T-helper 2 cell treated with Interferon-gamma antibody and Interleukin-4, amounts not matched to agents 5 μg/mL and 100 μg/mL, for 36 hours (primary cell): ENCODE measurements at regions not wholly inside any gene's neighbourhood (a gene's known extent, or its start where the extent isn't known, plus 50 kb on each side); places are given as distances from the start of the nearest gene placed in this dataset.

Experiments used
- DNase-seq: peaks from one replicate; pipeline ENCODE4 v3.0.0; 2021; ENCODE audit warnings: low spot score
- H3K27ac Mint-ChIP-seq: one replicate; pipeline ENCODE4 v1.8.0; 2021; ENCODE audit warnings: mild to moderate bottlenecking, mixed read lengths
- H3K27me3 Mint-ChIP-seq: one replicate; pipeline ENCODE4 v1.8.0; 2021; ENCODE audit warnings: low read depth, mixed read lengths
- H3K36me3 Mint-ChIP-seq: one replicate; pipeline ENCODE4 v1.8.0; 2021; ENCODE audit warnings: low read depth, mixed read lengths
- H3K4me1 Mint-ChIP-seq: one replicate; pipeline ENCODE4 v1.8.0; 2021; ENCODE audit warnings: low read depth, mixed read lengths
- H3K4me3 Mint-ChIP-seq: one replicate; pipeline ENCODE4 v1.8.0; 2022; ENCODE audit warnings: mild to moderate bottlenecking, moderate library complexity, mixed read lengths
- H3K9me3 Mint-ChIP-seq: one replicate; pipeline ENCODE4 v1.8.0; 2021; ENCODE audit warnings: mixed read lengths

GRCh38 chr15:92705764-92706163 lies 50.2 kb upstream of the FAM174B start:
- H3K9me3 Mint-ChIP-seq: no peaks in the 10 kb centered on the region
- H3K4me3 Mint-ChIP-seq: no peak overlapping the region
- no peak overlapping the region for H3K27ac Mint-ChIP-seq

GRCh38 chr15:92706201-92706600 lies 50.6 kb upstream of the FAM174B start:
- no peak overlapping the region for H3K4me3 Mint-ChIP-seq
- no peaks in the 10 kb centered on the region for H3K36me3 Mint-ChIP-seq
- peaks cover 4% of the 10 kb centered on the region for H3K4me1 Mint-ChIP-seq
- no peaks in the 10 kb centered on the region for H3K27me3 Mint-ChIP-seq
- H3K9me3 Mint-ChIP-seq: no peaks in the 10 kb centered on the region
- no peak overlapping the region for H3K27ac Mint-ChIP-seq
- no peak for DNase-seq

More at GRCh38 chr15:92705764-92706163, 50.2 kb upstream of the FAM174B start:
- H3K27me3 Mint-ChIP-seq: no peaks in the 10 kb centered on the region
- no peak for DNase-seq
- peaks cover 4% of the 10 kb centered on the region for H3K4me1 Mint-ChIP-seq
- H3K36me3 Mint-ChIP-seq: no peaks in the 10 kb centered on the region

GRCh38 chr15:92707880-92708551 lies 52.4 kb upstream of the FAM174B start:
- Mint-ChIP-seq H3K27ac (no peak overlapping the region), H3K9me3 (no peaks in the 10 kb centered on the region), H3K4me3 (no peak overlapping the region), H3K27me3 (no peaks in the 10 kb centered on the region), H3K4me1 (peaks cover 4% of the 10 kb centered on the region), H3K36me3 (no peaks in the 10 kb centered on the region)
- DNase-seq: no peak

- Mint-ChIP-seq H3K4me3 (no peak overlapping the region), H3K36me3 (no peaks in the 10 kb centered on the region), H3K27ac (no peak overlapping the region), H3K27me3 (peaks cover 5% of the 10 kb centered on the region), H3K4me1 (peaks cover 4% of the 10 kb centered on the region), H3K9me3 (no peaks in the 10 kb centered on the region)
- DNase-seq: no peak
These were observed 53.1 kb upstream of the FAM174B start for GRCh38 chr15:92708635-92709034.

- Mint-ChIP-seq H3K27ac (no peak overlapping the region), H3K4me1 (peaks cover 7% of the 10 kb centered on the region), H3K27me3 (peaks cover 10% of the 10 kb centered on the region), H3K36me3 (no peaks in the 10 kb centered on the region), H3K4me3 (no peak overlapping the region), H3K9me3 (no peaks in the 10 kb centered on the region)
- DNase-seq: no peak
These were observed 53.7 kb upstream of the FAM174B start for GRCh38 chr15:92709110-92709790.

- H3K4me1 Mint-ChIP-seq: peaks cover 10% of the 10 kb centered on the region
- H3K27me3 Mint-ChIP-seq: peaks cover 19% of the 10 kb centered on the region
- H3K9me3 Mint-ChIP-seq: no peaks in the 10 kb centered on the region
- no peak overlapping the region for H3K27ac Mint-ChIP-seq
- DNase-seq: no peak
- no peaks in the 10 kb centered on the region for H3K36me3 Mint-ChIP-seq
- no peak overlapping the region for H3K4me3 Mint-ChIP-seq
These were observed 55.9 kb upstream of the FAM174B start for GRCh38 chr15:92711457-92711831.

GRCh38 chr15:92714077-92714476 lies 58.5 kb upstream of the FAM174B start:
- no peak overlapping the region for H3K27ac Mint-ChIP-seq
- H3K9me3 Mint-ChIP-seq: no peaks in the 10 kb centered on the region
- peak overlapping the region; percentile 62 for H3K4me3 Mint-ChIP-seq

GRCh38 chr15:92714477-92715401 lies 59.2 kb upstream of the FAM174B start:
- peaks cover 6% of the 10 kb centered on the region for H3K4me1 Mint-ChIP-seq
- H3K27me3 Mint-ChIP-seq: peaks cover 24% of the 10 kb centered on the region
- H3K27ac Mint-ChIP-seq: no peak overlapping the region
- H3K9me3 Mint-ChIP-seq: no peaks in the 10 kb centered on the region
- H3K4me3 Mint-ChIP-seq: peak overlapping the region; percentile 72
- H3K36me3 Mint-ChIP-seq: no peaks in the 10 kb centered on the region
- DNase-seq: peak; percentile 60

More at GRCh38 chr15:92714077-92714476, 58.5 kb upstream of the FAM174B start:
- Mint-ChIP-seq H3K4me1 (peaks cover 9% of the 10 kb centered on the region), H3K36me3 (no peaks in the 10 kb centered on the region), H3K27me3 (peaks cover 21% of the 10 kb centered on the region)
- no peak for DNase-seq

GRCh38 chr15:92715758-92716157 lies 60.2 kb upstream of the FAM174B start:
- H3K9me3 Mint-ChIP-seq: no peaks in the 10 kb centered on the region
- peaks cover 6% of the 10 kb centered on the region for H3K4me1 Mint-ChIP-seq
- no peak for DNase-seq
- no peak overlapping the region for H3K27ac Mint-ChIP-seq
- H3K4me3 Mint-ChIP-seq: no peak overlapping the region
- H3K36me3 Mint-ChIP-seq: no peaks in the 10 kb centered on the region
- peaks cover 27% of the 10 kb centered on the region for H3K27me3 Mint-ChIP-seq

GRCh38 chr15:92719021-92719420 lies 63.4 kb upstream of the FAM174B start:
- peaks cover 4% of the 10 kb centered on the region for H3K9me3 Mint-ChIP-seq
- no peak for DNase-seq
- no peaks in the 10 kb centered on the region for H3K36me3 Mint-ChIP-seq
- peaks cover 5% of the 10 kb centered on the region for H3K4me1 Mint-ChIP-seq
- no peak overlapping the region for H3K27ac Mint-ChIP-seq
- peaks cover 26% of the 10 kb centered on the region for H3K27me3 Mint-ChIP-seq
- no peak overlapping the region for H3K4me3 Mint-ChIP-seq

GRCh38 chr15:92724144-92724543 lies 68.6 kb upstream of the FAM174B start:
- no peak overlapping the region for H3K27ac Mint-ChIP-seq
- H3K4me3 Mint-ChIP-seq: no peak overlapping the region
- no peak for DNase-seq

GRCh38 chr15:92725171-92725570 lies 69.6 kb upstream of the FAM174B start:
- DNase-seq: no peak
- Mint-ChIP-seq H3K4me1 (peaks cover 11% of the 10 kb centered on the region), H3K9me3 (peaks cover 4% of the 10 kb centered on the region), H3K27me3 (peaks cover 15% of the 10 kb centered on the region), H3K27ac (no peak overlapping the region), H3K4me3 (no peak overlapping the region), H3K36me3 (no peaks in the 10 kb centered on the region)

More at GRCh38 chr15:92724144-92724543, 68.6 kb upstream of the FAM174B start:
- Mint-ChIP-seq H3K36me3 (no peaks in the 10 kb centered on the region), H3K4me1 (peaks cover 11% of the 10 kb centered on the region), H3K9me3 (peaks cover 4% of the 10 kb centered on the region), H3K27me3 (peaks cover 18% of the 10 kb centered on the region)

- DNase-seq: no peak
- Mint-ChIP-seq H3K27me3 (peaks cover 14% of the 10 kb centered on the region), H3K4me1 (peaks cover 11% of the 10 kb centered on the region), H3K27ac (no peak overlapping the region), H3K9me3 (peaks cover 2% of the 10 kb centered on the region), H3K4me3 (no peak overlapping the region), H3K36me3 (no peaks in the 10 kb centered on the region)
These were observed 72.7 kb upstream of the FAM174B start for GRCh38 chr15:92728266-92728665.
